Endothelial cell of umbilical vein (primary cell): ENCODE measurements at regions not wholly inside any gene's neighbourhood (a gene's known extent, or its start where the extent isn't known, plus 50 kb on each side); places are given as distances from the start of the nearest gene placed in this dataset.

Experiments
- EZH2 ChIP-seq: IDR thresholded peaks from 2 replicates; pipeline ENCODE4 v1.6.1; 2012; ENCODE audit warnings: borderline replicate concordance, low read depth, mild to moderate bottlenecking, moderate library complexity, low read length, inconsistent platforms; ENCODE audit not compliant: severe bottlenecking
- GATA2 ChIP-seq: IDR thresholded peaks from 2 replicates; pipeline ENCODE4 v1.7.0; 2011; ENCODE audit warnings: low read depth, mild to moderate bottlenecking, moderate library complexity, mixed read lengths, low read length; ENCODE audit not compliant: insufficient read length, insufficient read depth
- MYC ChIP-seq: IDR thresholded peaks from one replicate; pipeline ENCODE4 v1.6.1; 2011; ENCODE audit warnings: mild to moderate bottlenecking, low read depth, low read length
- POLR2A ChIP-seq: IDR thresholded peaks from 2 replicates; pipeline ENCODE4 v1.6.1; 2012; ENCODE audit warnings: low read depth, mild to moderate bottlenecking, control low read depth, low read length
- TF ChIP-seq, protein P1 (sequence below), 2 donors: IDR thresholded peaks; 1 replicate in 1 of 2; 2 replicates in 1 of 2; pipeline ENCODE4 v1.5.1; 2011; ENCODE audit warnings: low read length in 2 of 2, mild to moderate bottlenecking in 2 of 2, moderate library complexity in 2 of 2, control low read depth in 1 of 2, inconsistent platforms in 1 of 2, low read depth in 1 of 2; ENCODE audit not compliant: insufficient read depth in 1 of 2; ENCODE audit errors: extremely low read depth in 1 of 2

DNA sequence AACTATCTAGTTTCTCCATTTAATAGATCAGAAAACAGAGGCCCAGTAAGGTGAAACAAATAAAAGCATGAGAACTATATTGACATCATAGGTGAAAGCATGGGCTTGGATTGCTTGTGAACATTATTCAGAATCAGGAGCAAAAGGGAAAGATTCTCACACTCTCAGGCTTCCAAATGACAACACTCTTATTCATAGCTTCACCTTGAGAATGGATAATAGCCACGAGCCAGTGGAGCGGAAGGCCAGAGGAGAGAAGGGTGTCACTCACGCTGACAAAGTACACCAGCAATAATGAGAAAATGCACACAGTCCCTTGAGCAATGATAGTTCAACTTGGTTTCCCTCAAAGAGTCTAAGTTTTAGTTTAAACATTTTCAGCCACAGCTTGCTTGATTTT lies 339.0 kb downstream of the TPBG start:
- TF ChIP-seq, protein P1, sequence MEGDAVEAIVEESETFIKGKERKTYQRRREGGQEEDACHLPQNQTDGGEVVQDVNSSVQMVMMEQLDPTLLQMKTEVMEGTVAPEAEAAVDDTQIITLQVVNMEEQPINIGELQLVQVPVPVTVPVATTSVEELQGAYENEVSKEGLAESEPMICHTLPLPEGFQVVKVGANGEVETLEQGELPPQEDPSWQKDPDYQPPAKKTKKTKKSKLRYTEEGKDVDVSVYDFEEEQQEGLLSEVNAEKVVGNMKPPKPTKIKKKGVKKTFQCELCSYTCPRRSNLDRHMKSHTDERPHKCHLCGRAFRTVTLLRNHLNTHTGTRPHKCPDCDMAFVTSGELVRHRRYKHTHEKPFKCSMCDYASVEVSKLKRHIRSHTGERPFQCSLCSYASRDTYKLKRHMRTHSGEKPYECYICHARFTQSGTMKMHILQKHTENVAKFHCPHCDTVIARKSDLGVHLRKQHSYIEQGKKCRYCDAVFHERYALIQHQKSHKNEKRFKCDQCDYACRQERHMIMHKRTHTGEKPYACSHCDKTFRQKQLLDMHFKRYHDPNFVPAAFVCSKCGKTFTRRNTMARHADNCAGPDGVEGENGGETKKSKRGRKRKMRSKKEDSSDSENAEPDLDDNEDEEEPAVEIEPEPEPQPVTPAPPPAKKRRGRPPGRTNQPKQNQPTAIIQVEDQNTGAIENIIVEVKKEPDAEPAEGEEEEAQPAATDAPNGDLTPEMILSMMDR (IDR thresholded peaks at IDR 0.05; ENCODE audit: extremely low read depth in 1 of 2, insufficient read depth in 1 of 2, low read depth in 1 of 2, low read length in 2 of 2) = no peak
- TF ChIP-seq MYC = no peak
- TF ChIP-seq POLR2A = no peak
- TF ChIP-seq EZH2 = no peak
- no peak for TF ChIP-seq GATA2
